Middle frontal gyrus (tissue), 1 donor: ENCODE measurements at regions not wholly inside any gene's neighbourhood (a gene's known extent, or its start where the extent isn't known, plus 50 kb on each side); places are given as distances from the start of the nearest gene placed in this dataset.
"Not testable (repeated sequence)": the region's sequence is repeated elsewhere in the genome, so short reads cannot be mapped to it uniquely, and the experiment has no call there.

ENCODE experiments used
- DNase-seq: peaks from one replicate; pipeline ENCODE4 v3.0.0-alpha.2; 2015; ENCODE audit warnings: low spot score; ENCODE audit errors: extremely low spot score

- DNase-seq, result no peak
Observed at GRCh38 chr1:214141486-214141885, 139.5 kb upstream of the SMYD2 start.

GRCh38 chr1:214143006-214143992 is 137.7 kb upstream of the SMYD2 start:
- DNase-seq, result no peak

GRCh38 chr1:214144521-214144920 is 136.4 kb upstream of the SMYD2 start:
- DNase-seq, result not testable (repeated sequence)

- no peak for DNase-seq
Observed at GRCh38 chr1:214146523-214146922, 134.4 kb upstream of the SMYD2 start.

GRCh38 chr1:214154596-214155292 is 126.2 kb upstream of the SMYD2 start:
- DNase-seq, result no peak

- no peak for DNase-seq
Observed at GRCh38 chr1:214155987-214156625, 124.9 kb upstream of the SMYD2 start.

GRCh38 chr1:214164173-214164572 is 116.8 kb upstream of the SMYD2 start:
- no peak for DNase-seq

- DNase-seq, result no peak
Observed at GRCh38 chr1:214165850-214166374, 115.0 kb upstream of the SMYD2 start.

GRCh38 chr1:214174508-214175199 is 106.3 kb upstream of the SMYD2 start:
- DNase-seq, result no peak

GRCh38 chr1:214178102-214178501 is 102.9 kb upstream of the SMYD2 start:
- no peak for DNase-seq

GRCh38 chr1:214184992-214185391 is 96.0 kb upstream of the SMYD2 start:
- DNase-seq, result no peak

- DNase-seq, result no peak
Observed at GRCh38 chr1:214186103-214186824, 94.7 kb upstream of the SMYD2 start.

GRCh38 chr1:214187121-214187900 is 93.6 kb upstream of the SMYD2 start:
- DNase-seq, result no peak

- no peak for DNase-seq
Observed at GRCh38 chr1:214187933-214188332, 93.0 kb upstream of the SMYD2 start.

GRCh38 chr1:214188835-214189234 is 92.1 kb upstream of the SMYD2 start:
- no peak for DNase-seq

GRCh38 chr1:214192825-214193643 is 87.9 kb upstream of the SMYD2 start:
- no peak for DNase-seq

- DNase-seq, result no peak
Observed at GRCh38 chr1:214193691-214194090, 87.3 kb upstream of the SMYD2 start.

- no peak for DNase-seq
Observed at GRCh38 chr1:214198571-214198970, 82.4 kb upstream of the SMYD2 start.

GRCh38 chr1:214199585-214199984 is 81.4 kb upstream of the SMYD2 start:
- DNase-seq, result no peak
